Activated CD4-positive, alpha-beta T cell treated with anti-CD3 and anti-CD28 coated beads, Interleukin-2, amount 50 U/mL, for 16 hours (primary cell): ENCODE measurements at regions not wholly inside any gene's neighbourhood (a gene's known extent, or its start where the extent isn't known, plus 50 kb on each side); places are given as distances from the start of the nearest gene placed in this dataset.
"Not testable (repeated sequence)": the region's sequence is repeated elsewhere in the genome, so short reads cannot be mapped to it uniquely, and the experiment has no call there.

Experiments
- DNase-seq: peaks from one replicate; pipeline ENCODE4 v3.0.0-alpha.2; 2020

DNA sequence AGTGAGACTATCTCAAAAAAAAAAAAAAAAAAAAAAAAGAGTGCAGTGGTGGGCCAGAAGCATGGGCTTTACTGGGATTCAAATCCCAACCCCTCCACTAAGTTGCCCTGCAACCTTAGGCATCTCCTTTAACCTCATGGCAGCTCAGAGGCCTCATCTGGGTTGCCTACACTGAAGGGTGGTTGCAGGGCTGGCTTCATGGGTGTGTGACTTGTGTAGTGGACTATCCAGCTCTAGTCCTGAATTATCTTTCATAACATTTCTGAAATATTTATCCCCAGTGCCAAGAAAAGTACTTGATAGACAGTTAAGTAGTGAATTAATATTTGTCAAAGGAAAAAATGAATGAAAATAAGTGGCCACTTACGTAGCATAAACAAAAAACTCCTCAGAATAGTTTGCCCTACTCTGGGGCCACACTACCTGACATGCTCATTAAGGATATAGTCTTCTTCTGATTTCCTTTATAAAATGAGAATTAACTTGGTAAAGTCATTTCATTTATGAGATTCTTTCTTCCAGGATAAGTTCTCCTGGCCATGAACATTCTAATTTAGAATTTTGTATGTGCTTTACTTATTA, 116.0 kb upstream of the SYT13 start:
- DNase-seq: no peak

DNA sequence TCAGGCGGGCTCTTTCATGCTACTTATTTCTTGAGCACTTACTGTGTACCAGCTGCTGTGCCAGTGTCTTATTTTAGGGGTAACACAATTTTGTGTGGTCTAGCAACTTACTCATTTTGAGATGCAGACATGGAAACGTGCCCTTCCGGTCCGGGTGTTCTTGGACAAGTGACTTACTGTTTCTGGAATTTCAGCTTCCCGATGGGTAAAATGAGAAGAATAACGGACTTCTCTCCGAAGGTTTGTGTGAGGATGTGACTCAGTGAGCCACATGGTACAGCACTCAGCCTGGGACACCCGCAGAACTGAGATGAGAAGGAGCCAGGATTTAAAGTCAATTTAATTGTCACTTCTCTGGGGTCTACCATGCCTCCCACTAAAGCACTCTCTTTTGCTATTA, 114.5 kb upstream of the SYT13 start:
- DNase-seq: no peak

DNA sequence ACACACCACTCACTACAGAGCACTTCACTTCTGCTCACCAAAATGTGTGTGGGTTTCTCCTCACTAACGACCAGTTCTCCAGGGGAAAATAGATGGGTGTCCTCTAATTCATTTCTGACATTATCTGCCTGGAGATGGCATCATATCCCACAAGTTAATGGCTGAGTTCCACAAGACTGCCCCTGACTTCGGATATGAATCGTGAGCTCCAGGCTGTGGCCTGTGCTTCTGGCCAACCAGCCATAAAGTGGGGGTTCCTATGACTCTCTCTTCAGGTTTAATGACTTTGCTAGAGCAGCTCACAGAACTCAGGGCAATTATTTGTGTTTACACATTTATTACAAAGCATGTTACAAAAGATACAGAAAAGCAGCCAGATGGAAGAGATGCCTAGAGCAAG, 113.0 kb upstream of the SYT13 start:
- DNase-seq: no peak

DNA sequence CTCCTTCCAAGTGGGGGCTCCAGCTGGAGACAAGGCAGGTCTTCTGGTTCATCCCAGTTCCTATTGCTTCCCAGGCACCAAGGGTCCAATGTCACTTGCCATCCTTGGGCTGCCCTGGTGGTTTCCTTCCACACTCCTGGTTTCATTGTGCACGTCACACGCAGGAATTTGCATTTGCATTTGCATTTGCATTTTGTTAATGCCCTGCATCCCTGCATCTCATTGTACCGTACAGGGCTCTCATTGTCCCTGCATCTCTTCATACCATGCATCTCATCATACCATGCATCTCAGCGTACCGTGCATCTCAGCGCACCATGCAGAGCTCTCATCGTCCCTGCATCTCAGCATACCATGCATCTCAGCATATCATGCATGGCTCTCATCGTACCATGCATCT, 112.2 kb upstream of the SYT13 start:
- DNase-seq: no peak

DNA sequence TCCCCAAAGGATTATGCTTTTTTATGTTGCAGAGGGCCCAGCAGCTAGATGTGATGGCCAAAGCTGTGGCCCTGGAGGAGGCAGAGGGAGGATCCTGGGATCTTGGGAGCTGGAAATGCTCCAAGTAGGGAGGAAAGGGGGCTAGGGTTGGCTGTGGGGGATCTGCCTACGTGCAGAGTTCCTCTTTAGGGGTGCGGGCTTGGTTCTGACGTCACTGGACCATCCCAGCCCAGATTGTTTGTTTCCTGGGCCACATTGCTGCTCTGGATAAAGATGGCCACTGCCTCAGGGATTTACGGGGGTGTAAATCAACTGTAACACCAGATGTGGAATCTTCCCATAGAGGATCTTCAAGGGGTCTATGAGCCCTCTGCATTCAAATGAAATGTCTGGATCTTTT, 110.3 kb upstream of the SYT13 start:
- DNase-seq: no peak

DNA sequence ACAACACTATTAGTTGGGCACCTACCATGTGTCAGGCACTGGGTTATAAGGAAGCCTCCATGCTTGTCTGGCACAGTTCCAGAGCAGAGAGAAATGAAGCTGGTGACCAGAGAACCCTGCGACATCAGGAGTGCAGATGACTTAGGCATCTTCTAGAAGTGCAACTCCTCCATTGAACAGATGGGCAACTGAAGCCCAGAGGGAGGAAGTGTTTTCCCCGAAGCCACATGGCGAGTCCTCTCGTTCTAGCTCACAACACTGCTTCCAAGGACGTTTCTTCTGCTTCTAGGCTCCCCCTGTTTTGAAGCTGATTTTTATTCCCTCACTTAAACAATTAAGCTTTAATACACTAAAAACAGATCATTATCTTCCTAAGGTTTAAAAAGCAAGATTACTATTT, 109.8 kb upstream of the SYT13 start:
- DNase-seq: no peak

DNA sequence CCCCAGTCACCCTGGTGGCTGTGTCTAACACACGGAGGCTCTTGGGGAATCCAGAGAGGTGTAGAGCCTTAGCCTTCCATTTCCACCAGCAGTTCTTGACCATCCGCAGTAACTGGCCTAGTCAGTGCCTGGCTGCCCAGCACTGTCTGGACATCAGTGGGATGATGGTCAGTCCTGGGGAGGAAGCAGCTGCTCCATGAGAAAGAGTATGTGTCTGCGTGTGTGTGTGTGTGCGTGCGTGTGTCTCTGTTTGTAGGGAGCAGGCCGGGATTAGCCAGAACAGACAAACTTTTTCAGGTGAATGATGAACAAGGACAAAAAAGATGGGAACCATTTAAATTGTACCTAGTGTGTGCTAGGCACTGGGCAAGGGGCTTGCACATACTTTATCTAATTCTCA, 109.3 kb upstream of the SYT13 start:
- no peak for DNase-seq

DNA sequence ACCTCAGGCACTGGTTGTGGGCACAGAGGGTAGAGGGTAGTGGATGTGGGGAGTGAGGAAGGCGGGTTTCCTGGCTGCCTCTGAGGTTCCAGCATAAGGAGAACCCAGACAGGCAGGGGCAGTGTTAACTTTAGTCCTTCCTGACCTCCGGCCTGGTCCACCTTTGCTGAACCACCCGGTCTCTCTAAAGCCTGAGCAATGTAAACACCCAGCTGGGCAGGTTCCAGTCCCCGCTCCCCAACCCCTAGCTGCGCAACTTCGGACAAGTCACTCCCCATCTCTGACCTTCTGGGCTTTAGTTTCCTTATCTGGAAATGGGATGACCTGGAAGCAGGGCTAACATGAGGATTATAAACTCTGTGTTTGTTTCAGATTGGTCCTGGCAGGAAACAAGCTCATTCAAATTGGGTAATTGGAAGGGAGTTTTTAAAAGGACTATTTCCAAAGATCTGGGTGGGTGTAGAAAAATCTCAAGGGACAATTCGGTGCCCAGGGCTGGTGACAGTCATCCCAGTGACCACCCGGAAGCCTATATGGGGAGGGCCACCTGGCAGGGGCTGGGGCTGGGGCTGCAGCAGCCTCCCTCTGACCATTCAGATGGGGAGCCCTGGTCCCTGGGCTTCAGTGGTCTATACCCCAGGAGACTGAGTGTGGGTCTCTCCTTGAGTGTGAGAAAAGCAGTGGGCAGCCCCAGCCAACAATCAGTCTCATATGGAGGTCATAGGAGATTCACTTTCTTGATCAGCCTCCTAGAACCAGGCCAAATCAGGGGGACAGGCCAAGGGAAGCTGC, 108.3 kb upstream of the SYT13 start:
- no peak for DNase-seq

DNA sequence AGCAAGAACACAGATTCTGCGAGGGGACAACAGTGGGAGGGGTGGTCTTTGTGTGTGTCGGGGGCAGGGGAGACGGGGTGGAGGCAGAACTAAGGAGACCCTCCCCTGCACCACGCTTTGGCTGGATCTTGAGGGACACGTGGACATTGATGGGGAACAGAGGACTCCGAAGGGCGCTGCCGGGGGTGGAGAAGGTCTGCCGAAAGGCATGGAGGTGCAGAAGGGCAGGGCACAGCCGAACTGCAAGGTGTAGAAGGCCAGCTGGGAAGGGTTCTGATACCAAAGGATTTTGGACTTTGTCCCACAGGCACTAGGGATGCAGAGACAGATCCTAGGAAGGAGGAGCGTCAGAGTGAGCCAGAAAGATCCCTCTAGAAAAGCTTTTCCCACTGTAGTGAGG, 107.7 kb upstream of the SYT13 start:
- DNase-seq: no peak

DNA sequence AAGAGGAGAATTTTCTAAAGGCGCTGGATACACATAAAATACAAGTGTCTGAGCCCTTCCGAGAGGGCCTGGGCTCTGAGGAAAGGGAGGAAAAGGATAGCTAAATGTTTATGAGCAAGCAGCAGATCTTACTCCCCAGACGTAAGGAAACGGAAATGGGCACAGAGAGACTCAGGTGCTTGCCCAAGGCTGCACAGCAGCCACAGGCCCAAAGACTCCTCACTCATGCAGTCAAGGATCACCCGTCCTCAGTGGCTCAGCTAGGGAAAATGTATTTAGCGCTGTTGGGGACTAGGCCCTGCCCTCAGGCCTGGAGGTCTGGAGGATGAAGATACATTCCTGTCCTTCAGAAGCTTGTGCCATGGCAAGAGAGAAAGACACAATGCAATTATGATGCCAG, 107.2 kb upstream of the SYT13 start:
- no peak for DNase-seq

DNA sequence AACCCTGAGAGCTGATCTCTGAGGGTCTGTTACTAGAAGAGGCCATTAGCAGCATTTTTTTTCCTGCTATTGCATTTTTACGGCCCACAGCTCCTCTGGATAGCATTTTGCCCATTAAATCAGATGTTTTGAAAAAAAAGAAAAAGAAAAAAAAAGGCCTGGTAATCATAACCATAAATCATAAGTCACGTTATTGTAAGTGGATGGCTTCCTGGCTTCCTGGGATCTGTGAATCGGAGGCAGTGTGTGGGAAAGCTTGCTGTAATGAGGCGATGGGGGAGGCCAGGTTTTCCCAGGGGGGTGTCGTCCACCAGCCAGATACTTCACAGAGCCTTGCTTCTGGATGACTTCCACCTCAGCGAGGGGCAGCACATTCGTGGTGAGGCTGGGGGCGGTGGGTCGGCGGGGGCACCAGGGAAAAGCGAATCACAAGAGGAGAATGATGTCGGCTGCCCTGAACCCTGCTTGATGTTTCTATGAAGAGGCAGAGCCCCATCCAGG, 106.5 kb upstream of the SYT13 start:
- DNase-seq: no peak

DNA sequence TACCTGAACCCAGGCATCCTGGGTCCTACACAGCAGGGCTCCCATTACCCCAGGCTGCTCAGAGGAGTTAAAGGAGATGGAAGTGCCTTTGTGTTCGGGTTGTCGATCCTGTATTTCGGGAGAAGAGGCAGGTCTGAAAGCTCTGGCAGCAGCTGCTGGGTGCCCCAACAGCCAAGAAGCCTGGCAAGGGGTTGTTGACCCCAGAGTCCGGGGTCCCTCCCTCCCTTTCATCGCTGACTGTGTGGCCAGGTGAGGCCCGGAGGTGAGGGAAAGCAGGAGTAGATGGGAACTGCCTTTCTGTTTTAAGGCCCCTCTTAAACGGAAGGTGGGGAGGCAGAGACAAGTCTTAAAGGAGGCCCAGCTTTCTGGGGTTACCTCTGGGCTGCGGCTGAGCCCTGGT, 106.0 kb upstream of the SYT13 start:
- DNase-seq: no peak

DNA sequence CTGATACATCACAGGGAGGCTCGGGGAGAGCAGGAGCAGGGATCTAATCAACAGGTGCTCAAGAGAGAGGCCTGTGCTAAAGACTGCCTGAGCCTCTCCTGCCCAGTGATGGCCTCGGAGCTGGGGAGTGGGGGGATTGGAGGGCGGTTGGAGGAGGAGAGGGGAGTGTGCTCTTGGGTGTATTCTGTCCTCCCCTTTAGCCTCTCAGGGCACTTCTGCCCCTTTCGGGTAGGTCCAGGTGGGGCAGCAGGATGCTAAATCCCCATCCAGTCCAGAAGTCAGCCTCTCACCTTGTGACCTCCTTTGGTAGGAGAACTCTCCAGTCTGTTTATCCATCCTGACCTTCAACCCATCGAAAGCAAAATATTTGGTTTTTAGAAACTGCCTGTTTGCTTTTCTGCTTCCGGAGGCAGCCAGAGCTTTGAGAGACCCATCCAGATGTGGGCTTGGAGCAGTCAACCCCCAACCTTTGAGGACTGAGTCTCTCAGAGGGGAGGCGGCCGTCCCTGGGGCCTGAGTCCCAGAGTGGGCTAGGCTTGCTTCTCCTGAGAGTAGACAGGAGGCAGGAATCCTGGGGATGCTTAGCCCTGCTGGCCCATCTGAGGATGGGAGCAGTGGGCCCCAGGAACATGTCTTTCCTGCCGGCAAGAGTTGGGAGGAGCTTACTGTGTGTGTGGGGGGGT, 105.2 kb upstream of the SYT13 start:
- no peak for DNase-seq

DNA sequence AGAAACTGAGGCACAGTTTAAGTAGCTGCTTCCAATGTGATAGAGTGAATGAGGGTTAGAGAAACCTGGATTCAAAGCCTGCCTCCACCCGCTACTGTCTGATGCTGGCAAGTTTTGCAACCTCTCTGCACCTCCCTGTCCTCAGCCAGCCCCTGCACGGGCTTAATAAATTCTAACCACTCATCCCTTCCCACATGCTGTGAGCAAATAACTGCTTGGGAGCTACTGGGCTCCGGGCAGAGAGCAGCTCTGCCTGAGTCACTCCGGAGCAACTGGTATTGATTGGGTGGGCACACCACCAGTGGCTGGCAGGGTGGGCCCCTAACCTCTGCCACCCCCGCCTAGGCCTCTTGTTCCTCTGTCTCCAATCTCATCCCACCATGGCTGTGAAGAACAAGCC, 104.3 kb upstream of the SYT13 start:
- DNase-seq: no peak

DNA sequence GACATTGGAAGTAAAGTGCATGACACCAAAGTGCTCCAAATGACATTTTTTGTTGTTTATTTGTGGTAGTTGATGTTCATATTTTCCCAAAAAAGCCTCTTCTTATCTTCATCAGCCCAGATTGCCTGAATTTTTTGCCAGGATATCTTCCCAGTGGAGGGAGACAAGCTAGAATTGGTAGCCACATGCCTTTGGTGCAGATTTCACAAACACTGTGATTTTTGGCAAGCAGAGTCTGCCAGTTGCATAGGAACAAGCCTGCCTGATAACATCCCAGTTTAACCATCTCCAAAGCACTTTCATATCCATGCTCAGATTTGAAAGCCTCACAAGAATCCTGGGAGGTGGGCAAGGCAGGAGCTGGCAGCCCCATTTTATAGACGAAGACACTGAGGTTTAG, 102.3 kb upstream of the SYT13 start:
- no peak for DNase-seq

DNA sequence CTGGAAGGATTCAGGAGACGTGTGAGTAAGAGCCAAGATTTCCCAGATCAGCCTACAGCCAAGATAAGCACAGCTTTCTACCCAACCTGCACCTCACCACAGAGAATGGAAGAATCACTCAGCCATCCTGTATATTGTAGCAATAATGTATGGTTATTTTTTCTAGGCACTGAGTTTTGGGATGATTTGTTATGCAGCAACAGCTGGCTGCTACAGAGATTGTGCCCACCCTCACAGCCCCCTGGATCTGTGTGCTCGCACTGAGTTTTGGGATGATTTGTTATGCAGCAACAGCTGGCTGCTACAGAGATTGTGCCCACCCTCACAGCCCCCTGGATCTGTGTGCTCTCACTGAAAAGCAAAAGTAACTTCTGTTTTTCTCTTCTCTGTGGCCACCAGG, 101.7 kb upstream of the SYT13 start:
- not testable (repeated sequence) for DNase-seq

DNA sequence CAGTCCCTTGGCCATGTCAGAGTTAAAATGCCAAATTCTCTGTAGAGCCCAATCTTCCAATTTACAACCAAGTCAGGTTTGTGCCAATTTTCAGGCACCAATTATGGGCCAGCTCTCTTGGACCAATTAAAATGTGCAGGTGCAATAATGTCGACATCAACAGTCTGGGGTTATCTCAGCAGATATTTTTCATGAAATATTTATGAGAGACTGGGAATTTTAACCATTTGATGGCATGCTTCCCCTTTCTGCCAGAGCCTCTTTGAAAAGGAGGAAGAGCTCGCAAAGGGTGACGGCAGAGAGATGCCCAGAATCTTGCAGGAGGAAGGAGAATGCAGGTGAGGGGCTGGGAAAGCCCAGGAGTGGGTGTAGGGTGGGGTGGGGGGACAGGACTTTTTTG, 100.8 kb upstream of the SYT13 start:
- no peak for DNase-seq

DNA sequence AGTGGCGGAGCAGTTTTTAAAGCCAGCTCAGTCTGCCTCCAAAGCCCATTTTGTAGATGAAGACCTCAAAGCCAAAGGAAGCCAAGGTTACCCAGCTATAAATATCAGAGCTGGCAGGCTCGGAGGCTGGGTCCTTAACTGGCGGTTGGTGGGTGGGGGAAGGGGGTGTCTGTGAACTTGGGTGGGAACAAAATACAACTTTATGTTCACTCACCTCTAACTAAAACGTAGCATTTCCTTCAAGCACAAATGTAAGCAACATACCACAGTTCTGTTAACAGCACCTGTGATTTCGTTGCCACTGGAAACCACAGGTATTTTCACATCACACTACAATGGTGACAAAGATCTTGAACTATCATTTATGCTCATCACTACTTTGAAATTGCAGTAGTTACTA, 99.7 kb upstream of the SYT13 start:
- DNase-seq: peak; percentile 39

DNA sequence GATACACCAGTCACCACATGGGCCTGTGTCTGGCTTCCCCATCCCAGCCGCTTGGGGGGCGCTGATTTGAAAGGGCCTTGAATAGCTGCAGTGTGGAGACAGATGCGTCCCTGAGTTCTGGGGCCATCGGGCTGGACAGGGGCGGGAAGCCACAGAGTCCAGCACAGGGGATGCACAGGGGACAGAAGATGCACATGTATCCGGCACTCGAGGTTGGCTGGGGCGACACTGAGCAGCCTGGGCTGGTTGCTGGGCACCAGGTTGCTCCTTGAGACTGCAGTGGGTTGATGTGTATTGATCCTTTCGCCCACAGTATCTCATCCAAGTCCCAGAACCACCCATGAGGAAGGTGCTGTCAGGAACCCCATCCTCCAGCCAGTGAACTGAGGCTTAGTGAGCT, 99.3 kb upstream of the SYT13 start:
- DNase-seq: no peak

DNA sequence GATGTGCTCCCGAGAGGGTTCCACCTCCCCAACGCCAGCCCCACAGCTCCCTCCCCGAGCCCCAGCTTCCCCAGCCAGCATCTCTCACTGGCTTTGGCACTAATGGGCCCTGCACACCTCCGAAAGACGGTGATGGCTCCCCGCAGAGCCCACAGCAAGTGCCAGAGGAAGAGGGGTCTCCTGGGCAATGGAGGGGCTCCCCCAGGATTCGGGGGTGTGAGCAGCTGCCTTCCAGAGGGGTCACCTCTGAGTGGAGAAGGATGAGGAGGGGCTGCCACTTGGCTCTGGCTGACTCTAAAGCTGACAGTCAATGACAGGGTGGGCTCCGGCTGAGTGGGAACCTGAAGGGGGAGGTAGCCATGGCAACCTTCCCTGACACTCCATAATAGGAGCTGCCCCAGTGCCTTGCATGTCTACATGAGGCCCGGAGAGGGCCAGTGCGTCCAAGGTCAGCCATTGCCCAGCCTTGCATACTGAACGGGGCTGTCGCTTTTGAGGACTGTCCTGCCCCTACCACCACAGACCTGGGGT, 98.6 kb upstream of the SYT13 start:
- DNase-seq: no peak

DNA sequence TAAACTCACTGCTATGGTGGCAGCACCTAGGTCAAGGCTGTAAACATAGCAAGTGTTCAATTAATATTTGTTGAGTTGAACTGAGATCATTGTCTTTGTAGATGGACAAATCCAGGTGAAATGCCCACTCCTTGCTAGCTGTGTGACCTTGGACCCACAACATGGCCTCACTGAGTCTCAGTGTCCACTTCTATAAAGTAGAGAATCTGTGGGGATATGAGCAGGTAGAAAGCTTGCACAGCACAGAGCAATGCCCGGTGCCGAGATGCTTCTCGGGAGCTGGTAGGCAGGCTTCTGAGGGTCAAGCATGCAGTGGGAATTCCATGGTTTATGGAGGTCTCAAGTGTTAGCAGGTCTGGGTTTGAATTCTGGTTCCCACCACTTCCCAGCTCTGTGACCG, 97.9 kb upstream of the SYT13 start:
- no peak for DNase-seq

DNA sequence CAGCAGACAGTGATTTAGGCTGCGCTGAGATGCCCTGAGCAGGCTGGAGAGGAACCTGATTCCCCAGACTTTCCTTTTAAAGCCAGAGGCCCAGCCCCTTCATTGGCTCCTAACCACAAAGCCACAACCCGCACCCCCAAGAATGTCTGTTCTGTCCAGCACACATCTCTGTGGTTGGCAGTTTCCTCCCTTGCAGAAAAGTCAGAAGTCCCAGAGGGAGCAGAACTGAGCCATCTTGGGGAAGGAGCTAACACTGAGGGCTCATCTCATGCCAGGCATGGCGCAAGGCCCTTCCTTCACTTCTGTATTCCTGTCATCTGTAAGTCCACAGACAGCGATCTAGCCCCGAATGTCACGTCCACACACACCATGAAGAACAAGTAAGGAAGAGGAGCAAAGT, 97.1 kb upstream of the SYT13 start:
- peak; percentile 14 for DNase-seq

DNA sequence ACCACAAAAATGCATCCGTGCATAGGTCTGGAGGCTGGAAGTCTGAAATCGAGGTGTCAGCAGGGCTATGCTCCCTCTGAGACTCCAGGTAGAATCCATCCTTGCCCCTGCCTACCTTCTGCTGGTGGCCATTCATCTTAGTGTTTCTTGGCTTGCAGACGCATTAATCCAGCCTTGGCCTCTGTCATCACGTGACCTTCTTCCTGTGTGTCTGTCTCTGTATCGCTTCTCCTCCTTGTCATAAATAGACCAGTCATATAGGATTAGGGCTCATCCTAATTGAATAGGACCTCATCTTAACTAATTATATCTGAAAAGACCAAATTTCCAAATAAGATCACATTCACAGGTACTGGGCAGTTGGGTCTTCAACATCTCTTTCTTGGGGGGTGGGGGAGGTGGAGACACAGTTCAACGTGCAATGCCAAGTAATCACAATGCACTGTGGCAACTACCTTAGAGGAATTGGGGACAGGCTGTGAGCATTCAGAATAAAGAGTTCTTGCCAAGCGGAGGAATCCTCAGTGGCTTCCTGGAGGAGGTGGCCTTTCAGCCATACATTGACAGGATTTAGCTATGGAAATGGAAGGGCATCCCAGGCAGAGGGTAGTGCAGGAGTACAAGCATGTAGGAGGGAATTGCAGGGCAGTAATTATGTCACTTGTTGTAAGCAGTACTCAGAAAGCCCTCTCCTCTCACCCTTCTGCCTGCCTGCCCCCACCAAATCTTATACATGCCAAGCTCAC, 96.2 kb upstream of the SYT13 start:
- no peak for DNase-seq
